ENCODE measurements at regions not wholly inside any gene's neighbourhood (a gene's known extent, or its start where the extent isn't known, plus 50 kb on each side); places are given as distances from the start of the nearest gene placed in this dataset.

- TF ChIP-seq YY1 (IDR thresholded peaks at IDR 0.05; ENCODE audit: insufficient read depth, insufficient read length) (no peak), SUZ12 (IDR thresholded peaks at IDR 0.05; ENCODE audit: extremely low read depth, insufficient read depth, insufficient read length) (no peak), ZNF274 (IDR thresholded peaks at IDR 0.05; ENCODE audit: low read depth, low read length) (no peak)
Observed at GRCh38 chr16:86726340-86726739, 148.0 kb downstream of the FOXL1 start.
